Lower leg skin (tissue), 4 donors: ENCODE measurements at regions not wholly inside any gene's neighbourhood (a gene's known extent, or its start where the extent isn't known, plus 50 kb on each side); places are given as distances from the start of the nearest gene placed in this dataset.

ENCODE experiments used
- DNase-seq, 2 donors: peaks; one replicate each; pipeline ENCODE4 v3.0.0-alpha.2; 2019; ENCODE audit warnings: low spot score in 2 of 2
- H3K4me3 ChIP-seq: fragments of 200-600 bp; sonication (generic); 2 replicates; pipeline ENCODE4 v1.5.1; 2017; ENCODE audit warnings: mild to moderate bottlenecking, low read depth; ENCODE audit not compliant: poor library complexity, severe bottlenecking
- CTCF ChIP-seq, 3 donors: fragments of 450-650 bp; IDR thresholded peaks; one replicate each; pipeline ENCODE4 v1.5.1; 2016; ENCODE audit warnings: antibody characterized with exemption in 3 of 3, mild to moderate bottlenecking in 3 of 3, moderate library complexity in 2 of 3
- POLR2A ChIP-seq, 2 donors: fragments of 450-650 bp; IDR thresholded peaks; one replicate each; pipeline ENCODE4 v1.6.1; 2016 to 2017; ENCODE audit warnings: antibody characterized with exemption in 2 of 2, mild to moderate bottlenecking in 1 of 2, moderate library complexity in 1 of 2
- WGBS, 2 donors: methylation state at CpG; one replicate each; pipeline ENCODE4 v1.1.5; 2018; 5-methylcytosine and 5-hydroxymethylcytosine counted together
- intact Hi-C: fragments of 100-400 bp; cut with DNase I; formaldehyde crosslinking; loops from one replicate; pipeline ENCODE4 v1.15.0; 2023; ENCODE audit warnings: low total_unique reads

GRCh38 chr2:22360735-22361374 is 1024.1 kb upstream of the KLHL29 start:
- no peak overlapping the region for H3K4me3 ChIP-seq
- DNase-seq = no peak
- 58 to 59% methylated on average over 4 of the region's 4 CpGs for WGBS, 2 donors
- TF ChIP-seq CTCF (IDR thresholded peaks at IDR 0.05) = no peak
- TF ChIP-seq POLR2A (IDR thresholded peaks at IDR 0.05) = no peak
- intact Hi-C loops = no loop called here

- no peak overlapping the region for H3K4me3 ChIP-seq
- intact Hi-C loops = no loop called here
- DNase-seq = no peak
- TF ChIP-seq POLR2A (IDR thresholded peaks at IDR 0.05) (no peak), CTCF (IDR thresholded peaks at IDR 0.05) (no peak)
- 89 to 94% methylated on average over 2 of the region's 2 CpGs for WGBS, 2 donors
These were observed 1023.4 kb upstream of the KLHL29 start for GRCh38 chr2:22361571-22361970.

GRCh38 chr2:22375096-22375495 is 1009.9 kb upstream of the KLHL29 start:
- 19 to 25% methylated on average over 1 of the region's 1 CpG for WGBS, 2 donors
- no peak for TF ChIP-seq POLR2A (IDR thresholded peaks at IDR 0.05)
- no peak for TF ChIP-seq CTCF (IDR thresholded peaks at IDR 0.05)
- no peak for DNase-seq
- intact Hi-C loops = no loop called here
- H3K4me3 ChIP-seq = no peak overlapping the region

GRCh38 chr2:22377268-22377667 is 1007.7 kb upstream of the KLHL29 start:
- WGBS, 2 donors = 37 to 53% methylated on average over 6 of the region's 6 CpGs
- H3K4me3 ChIP-seq = no peak overlapping the region
- TF ChIP-seq POLR2A (IDR thresholded peaks at IDR 0.05) = no peak
- no peak for TF ChIP-seq CTCF (IDR thresholded peaks at IDR 0.05)
- intact Hi-C loops = no loop called here
- no peak for DNase-seq

GRCh38 chr2:22382479-22383169 is 1002.4 kb upstream of the KLHL29 start:
- no peak overlapping the region for H3K4me3 ChIP-seq
- no peak for TF ChIP-seq CTCF (IDR thresholded peaks at IDR 0.05)
- no peak for TF ChIP-seq POLR2A (IDR thresholded peaks at IDR 0.05)
- 83 to 85% methylated on average over 11 of the region's 11 CpGs for WGBS, 2 donors
- DNase-seq = no peak
- intact Hi-C loops = no loop called here
